Femur (tissue), 1 donor: ENCODE measurements at regions not wholly inside any gene's neighbourhood (a gene's known extent, or its start where the extent isn't known, plus 50 kb on each side); places are given as distances from the start of the nearest gene placed in this dataset.

Experiments
- DNase-seq: peaks from one replicate; pipeline ENCODE4 v3.0.0-alpha.2; 2017

- no peak for DNase-seq
Measured at GRCh38 chr5:92459654-92460053, 1076.5 kb upstream of the ARRDC3 start.

GRCh38 chr5:92455011-92455410 lies 1071.9 kb upstream of the ARRDC3 start:
- no peak for DNase-seq

GRCh38 chr5:92444888-92445287 lies 1061.8 kb upstream of the ARRDC3 start:
- DNase-seq = no peak

- DNase-seq = no peak
Measured at GRCh38 chr5:92435781-92436180, 1052.7 kb upstream of the ARRDC3 start.

- DNase-seq = no peak
Measured at GRCh38 chr5:92429646-92430045, 1046.5 kb upstream of the ARRDC3 start.

- no peak for DNase-seq
Measured at GRCh38 chr5:92428415-92428814, 1045.3 kb upstream of the ARRDC3 start.

- DNase-seq = no peak
Measured at GRCh38 chr5:92424785-92425426, 1041.8 kb upstream of the ARRDC3 start.

- DNase-seq = no peak
Measured at GRCh38 chr5:92421942-92422341, 1038.8 kb upstream of the ARRDC3 start.

- no peak for DNase-seq
Measured at GRCh38 chr5:92421196-92421595, 1038.1 kb upstream of the ARRDC3 start.

GRCh38 chr5:92419261-92419660 lies 1036.1 kb upstream of the ARRDC3 start:
- DNase-seq = no peak

GRCh38 chr5:92418341-92418740 lies 1035.2 kb upstream of the ARRDC3 start:
- DNase-seq = no peak

GRCh38 chr5:92409134-92409533 lies 1026.0 kb upstream of the ARRDC3 start:
- DNase-seq = no peak

GRCh38 chr5:92402956-92403702 lies 1020.0 kb upstream of the ARRDC3 start:
- no peak for DNase-seq

- no peak for DNase-seq
Measured at GRCh38 chr5:92402045-92402444, 1018.9 kb upstream of the ARRDC3 start.

GRCh38 chr5:92401492-92401891 lies 1018.4 kb upstream of the ARRDC3 start:
- DNase-seq = peak; percentile 23

GRCh38 chr5:92394936-92395335 lies 1011.8 kb upstream of the ARRDC3 start:
- no peak for DNase-seq

- DNase-seq = no peak
Measured at GRCh38 chr5:92390657-92391056, 1007.5 kb upstream of the ARRDC3 start.

GRCh38 chr5:92380069-92380770 lies 997.1 kb upstream of the ARRDC3 start:
- DNase-seq = no peak

- no peak for DNase-seq
Measured at GRCh38 chr5:92378966-92379611, 996.0 kb upstream of the ARRDC3 start.

GRCh38 chr5:92374859-92375258 lies 991.7 kb upstream of the ARRDC3 start:
- DNase-seq = no peak

- no peak for DNase-seq
Measured at GRCh38 chr5:92372766-92373165, 989.6 kb upstream of the ARRDC3 start.

GRCh38 chr5:92371889-92372235 lies 988.7 kb upstream of the ARRDC3 start:
- no peak for DNase-seq

- DNase-seq = no peak
Measured at GRCh38 chr5:92371171-92371888, 988.2 kb upstream of the ARRDC3 start.
